Uterus (tissue), 3 donors: ENCODE measurements at regions not wholly inside any gene's neighbourhood (a gene's known extent, or its start where the extent isn't known, plus 50 kb on each side); places are given as distances from the start of the nearest gene placed in this dataset.

ENCODE experiments used
- DNase-seq, 2 donors: peaks; one replicate each; pipeline ENCODE4 v3.0.0-alpha.2; 2019 to 2020
- H3K27ac ChIP-seq, 2 donors: fragments of 200-600 bp; sonication (generic); 1 replicate in 1 of 2; 2 replicates in 1 of 2; pipeline ENCODE4 v1.5.1; 2016 to 2018
- H3K27me3 ChIP-seq, 2 donors: fragments of 200-600 bp; sonication (generic); one replicate each; pipeline ENCODE4 v1.5.1; 2018 to 2019; ENCODE audit warnings: control low read depth in 1 of 2
- H3K36me3 ChIP-seq, 2 donors: fragments of 200-600 bp; sonication (generic); one replicate each; pipeline ENCODE4 v1.5.1; 2019; ENCODE audit warnings: control low read depth in 1 of 2
- H3K4me1 ChIP-seq, 2 donors: fragments of 200-600 bp; sonication (generic); one replicate each; pipeline ENCODE4 v1.5.1; 2018 to 2019; ENCODE audit warnings: control low read depth in 1 of 2
- H3K4me3 ChIP-seq, 2 donors: fragments of 200-600 bp; sonication (generic); 1 replicate in 1 of 2; 2 replicates in 1 of 2; pipeline ENCODE4 v1.5.1; 2018 to 2019; ENCODE audit warnings: mild to moderate bottlenecking in 1 of 2
- H3K9me3 ChIP-seq, 2 donors: fragments of 200-600 bp; sonication (generic); one replicate each; pipeline ENCODE4 v1.5.1; 2019; ENCODE audit warnings: control low read depth in 1 of 2
- POLR2A ChIP-seq, 2 donors: fragments of 450-650 bp; IDR thresholded peaks; one replicate each; pipeline ENCODE4 v1.6.1; 2016; ENCODE audit warnings: antibody characterized with exemption in 2 of 2, mild to moderate bottlenecking in 1 of 2, moderate library complexity in 1 of 2
- intact Hi-C: fragments of 100-400 bp; cut with DNase I; formaldehyde crosslinking; loops from one replicate; pipeline ENCODE4 v1.15.1; 2023; ENCODE audit warnings: low total_unique reads
- TF ChIP-seq, protein P1 (sequence below), 4 experiments: fragments of 200-600 bp in 2 of 4; fragments of 450-650 bp in 2 of 4; sonication (generic) in 2 of 4; IDR thresholded peaks; one replicate each; pipeline ENCODE4 v1.5.1; 2016 to 2019; ENCODE audit warnings: antibody characterized with exemption in 4 of 4, mild to moderate bottlenecking in 2 of 4, moderate library complexity in 1 of 4
- donor health status: DM: yes; HTN: yes; CAD: no.

- no peaks in the 10 kb centered on the region for H3K36me3 ChIP-seq
- no peak for DNase-seq
- no peak overlapping the region for H3K4me3 ChIP-seq
- TF ChIP-seq, protein P1, sequence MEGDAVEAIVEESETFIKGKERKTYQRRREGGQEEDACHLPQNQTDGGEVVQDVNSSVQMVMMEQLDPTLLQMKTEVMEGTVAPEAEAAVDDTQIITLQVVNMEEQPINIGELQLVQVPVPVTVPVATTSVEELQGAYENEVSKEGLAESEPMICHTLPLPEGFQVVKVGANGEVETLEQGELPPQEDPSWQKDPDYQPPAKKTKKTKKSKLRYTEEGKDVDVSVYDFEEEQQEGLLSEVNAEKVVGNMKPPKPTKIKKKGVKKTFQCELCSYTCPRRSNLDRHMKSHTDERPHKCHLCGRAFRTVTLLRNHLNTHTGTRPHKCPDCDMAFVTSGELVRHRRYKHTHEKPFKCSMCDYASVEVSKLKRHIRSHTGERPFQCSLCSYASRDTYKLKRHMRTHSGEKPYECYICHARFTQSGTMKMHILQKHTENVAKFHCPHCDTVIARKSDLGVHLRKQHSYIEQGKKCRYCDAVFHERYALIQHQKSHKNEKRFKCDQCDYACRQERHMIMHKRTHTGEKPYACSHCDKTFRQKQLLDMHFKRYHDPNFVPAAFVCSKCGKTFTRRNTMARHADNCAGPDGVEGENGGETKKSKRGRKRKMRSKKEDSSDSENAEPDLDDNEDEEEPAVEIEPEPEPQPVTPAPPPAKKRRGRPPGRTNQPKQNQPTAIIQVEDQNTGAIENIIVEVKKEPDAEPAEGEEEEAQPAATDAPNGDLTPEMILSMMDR (IDR thresholded peaks at IDR 0.05), result no peak
- no peak for TF ChIP-seq POLR2A (IDR thresholded peaks at IDR 0.05)
- H3K9me3 ChIP-seq, result no peaks in the 10 kb centered on the region
- no peak overlapping the region for H3K27ac ChIP-seq
- H3K27me3 ChIP-seq, result no peaks in the 10 kb centered on the region
- H3K4me1 ChIP-seq, result no peaks in the 10 kb centered on the region
- intact Hi-C loops, result no loop called here
Observed at GRCh38 chr2:215644233-215644897, 208.5 kb upstream of the FN1 start.

GRCh38 chr2:215638687-215639086 is 202.8 kb upstream of the FN1 start:
- no peak for DNase-seq
- TF ChIP-seq, protein P1 (IDR thresholded peaks at IDR 0.05), result no peak
- TF ChIP-seq POLR2A (IDR thresholded peaks at IDR 0.05), result no peak
- H3K9me3 ChIP-seq, result no peaks in the 10 kb centered on the region
- H3K27me3 ChIP-seq, result no peaks in the 10 kb centered on the region
- no peaks in the 10 kb centered on the region for H3K36me3 ChIP-seq
- H3K27ac ChIP-seq, result no peak overlapping the region
- H3K4me1 ChIP-seq, result no peaks in the 10 kb centered on the region
- H3K4me3 ChIP-seq, result no peak overlapping the region
- intact Hi-C loops, result no loop called here

- Histone ChIP-seq H3K9me3 (no peaks in the 10 kb centered on the region), H3K36me3 (no peaks in the 10 kb centered on the region), H3K27me3 (no peaks in the 10 kb centered on the region), H3K27ac (no peak overlapping the region), H3K4me1 (no peaks in the 10 kb centered on the region), H3K4me3 (no peak overlapping the region)
- intact Hi-C loops, result no loop called here
- TF ChIP-seq, protein P1 (IDR thresholded peaks at IDR 0.05), result no peak
- no peak for TF ChIP-seq POLR2A (IDR thresholded peaks at IDR 0.05)
- no peak for DNase-seq
Observed at GRCh38 chr2:215637651-215638050, 201.8 kb upstream of the FN1 start.

- intact Hi-C loops, result no loop called here
Observed at GRCh38 chr2:215636816-215637215, 200.9 kb upstream of the FN1 start.

GRCh38 chr2:215635788-215636139 is 199.9 kb upstream of the FN1 start:
- TF ChIP-seq, protein P1 (IDR thresholded peaks at IDR 0.05), result no peak
- Histone ChIP-seq H3K27me3 (no peaks in the 10 kb centered on the region), H3K27ac (no peak overlapping the region), H3K9me3 (no peaks in the 10 kb centered on the region), H3K4me3 (no peak overlapping the region), H3K4me1 (no peaks in the 10 kb centered on the region), H3K36me3 (no peaks in the 10 kb centered on the region)
- no peak for DNase-seq
- intact Hi-C loops, result no loop called here

More at GRCh38 chr2:215636816-215637215, 200.9 kb upstream of the FN1 start:
- Histone ChIP-seq H3K4me1 (no peaks in the 10 kb centered on the region), H3K9me3 (no peaks in the 10 kb centered on the region), H3K4me3 (no peak overlapping the region), H3K27me3 (no peaks in the 10 kb centered on the region), H3K36me3 (no peaks in the 10 kb centered on the region), H3K27ac (no peak overlapping the region)
- TF ChIP-seq POLR2A (IDR thresholded peaks at IDR 0.05), result no peak
- TF ChIP-seq, protein P1 (IDR thresholded peaks at IDR 0.05), result no peak
- no peak for DNase-seq
